TTC549 (cell line): ENCODE measurements at regions not wholly inside any gene's neighbourhood (a gene's known extent, or its start where the extent isn't known, plus 50 kb on each side); places are given as distances from the start of the nearest gene placed in this dataset.

Experiments
- FAIRE-seq: peaks from 2 replicates; lab custom pipeline; 2012; peaks lifted over from hg19 to GRCh38; lab: Jason Lieb, UNC

DNA sequence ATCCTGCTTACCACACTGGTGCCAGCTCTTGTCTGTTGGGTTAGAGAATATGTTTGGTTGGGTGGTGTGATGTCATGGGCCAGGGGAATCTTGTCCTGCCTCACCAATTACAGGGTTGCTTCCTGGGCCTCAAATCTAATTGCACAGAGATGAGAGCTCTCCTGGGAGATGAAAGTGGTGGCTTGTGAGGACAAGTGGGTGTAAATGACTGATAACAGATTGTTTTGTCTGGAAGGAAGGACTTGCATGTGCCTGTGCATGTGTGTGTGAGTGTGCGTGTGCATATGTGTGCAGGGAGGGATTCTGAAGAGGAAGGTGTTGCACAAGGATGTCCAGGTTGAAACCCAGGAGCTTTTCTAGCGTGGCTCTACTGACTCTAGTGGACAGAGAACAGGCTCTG lies 271.9 kb downstream of the LOXHD1 start:
- FAIRE-seq: no peak

DNA sequence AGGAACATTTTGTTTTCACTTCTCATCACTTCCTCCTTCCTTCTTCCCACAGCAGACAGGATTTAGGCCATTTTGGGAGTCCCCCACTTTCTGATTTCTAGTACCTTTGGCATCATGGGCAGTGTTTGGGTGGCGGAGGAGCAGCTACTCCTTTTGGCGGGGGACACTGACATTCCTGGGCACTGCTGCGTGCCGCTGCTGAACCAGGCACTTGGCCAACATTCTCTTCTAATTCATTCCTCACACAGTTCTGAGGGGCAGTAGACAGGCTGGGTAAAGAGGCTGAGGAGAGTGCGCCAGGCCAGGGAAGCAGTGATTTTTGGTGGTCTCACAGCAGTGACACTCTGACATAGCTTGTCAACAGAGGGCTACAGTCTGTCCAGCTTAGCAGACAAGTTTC lies 270.2 kb downstream of the LOXHD1 start:
- no peak for FAIRE-seq

DNA sequence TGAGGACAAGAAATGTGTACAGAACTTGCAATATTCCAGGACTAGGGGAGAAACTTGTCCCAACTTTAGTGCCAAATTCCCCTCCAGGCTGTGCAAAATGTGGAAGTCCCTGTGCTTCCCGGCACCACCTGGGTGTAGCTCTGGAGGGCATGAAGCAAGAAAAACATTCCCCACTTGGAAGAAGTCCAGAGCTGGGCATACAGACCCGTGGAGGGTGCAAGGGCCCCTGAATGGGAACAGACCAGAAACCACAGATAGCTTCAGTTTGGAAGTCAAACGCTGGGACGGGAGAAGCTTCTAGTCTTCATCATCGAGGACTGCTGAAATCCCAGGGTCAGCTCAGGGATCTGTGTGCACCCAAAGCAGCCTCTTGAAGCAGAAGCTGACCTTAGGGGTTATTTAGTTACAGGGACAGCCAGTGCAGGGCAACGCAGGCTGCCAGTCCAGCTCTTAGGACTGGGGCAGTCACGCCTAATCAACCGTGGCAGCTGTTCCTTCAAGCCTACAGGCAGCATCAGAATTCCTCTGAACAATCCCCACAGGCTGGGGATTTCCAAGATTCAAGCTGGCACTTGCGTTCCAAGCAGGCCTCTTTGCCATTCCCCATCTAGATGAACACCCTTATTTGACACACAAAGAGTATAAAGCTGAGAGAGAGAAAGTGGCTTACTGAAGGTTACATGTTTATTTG lies 269.4 kb downstream of the LOXHD1 start:
- FAIRE-seq: no peak

DNA sequence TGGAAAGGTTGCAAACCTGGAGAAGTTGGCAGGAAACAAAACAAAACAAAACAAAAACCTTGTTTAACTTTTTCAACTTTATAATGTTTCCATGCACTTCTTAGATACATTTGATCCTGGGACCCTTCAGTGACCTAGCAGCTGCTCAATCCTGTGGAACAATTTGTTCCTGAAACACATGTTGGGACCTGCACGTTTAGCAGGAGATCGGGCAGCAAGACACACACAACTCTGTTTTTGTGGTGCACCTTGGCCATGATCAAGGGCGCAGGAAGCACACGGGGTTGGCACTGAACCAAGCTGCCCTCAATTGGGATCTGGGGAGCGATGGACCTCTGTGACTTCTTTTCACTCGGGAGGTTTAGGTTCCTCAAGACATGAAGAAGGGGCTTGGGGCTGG lies 268.7 kb downstream of the LOXHD1 start:
- FAIRE-seq: no peak

DNA sequence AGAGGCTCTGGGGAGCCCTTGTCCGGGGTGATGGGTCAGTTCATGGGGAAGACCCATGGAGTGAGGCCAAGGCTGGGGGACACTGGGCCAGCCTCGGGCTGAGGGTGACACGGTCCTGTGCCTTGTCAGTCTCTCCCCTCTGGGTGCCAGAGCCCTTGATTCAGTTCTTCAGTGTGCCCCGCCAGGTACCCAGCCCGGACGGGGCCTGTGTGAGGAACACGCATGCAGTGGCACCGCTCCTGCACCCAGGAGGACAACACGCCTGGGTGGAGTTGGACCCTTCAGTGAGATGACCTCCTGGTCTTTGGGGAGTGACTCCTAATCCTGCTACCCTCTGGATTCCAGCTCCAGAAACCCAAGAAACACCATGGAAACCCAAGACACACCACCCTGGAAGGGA lies 264.4 kb downstream of the LOXHD1 start:
- FAIRE-seq: no peak

DNA sequence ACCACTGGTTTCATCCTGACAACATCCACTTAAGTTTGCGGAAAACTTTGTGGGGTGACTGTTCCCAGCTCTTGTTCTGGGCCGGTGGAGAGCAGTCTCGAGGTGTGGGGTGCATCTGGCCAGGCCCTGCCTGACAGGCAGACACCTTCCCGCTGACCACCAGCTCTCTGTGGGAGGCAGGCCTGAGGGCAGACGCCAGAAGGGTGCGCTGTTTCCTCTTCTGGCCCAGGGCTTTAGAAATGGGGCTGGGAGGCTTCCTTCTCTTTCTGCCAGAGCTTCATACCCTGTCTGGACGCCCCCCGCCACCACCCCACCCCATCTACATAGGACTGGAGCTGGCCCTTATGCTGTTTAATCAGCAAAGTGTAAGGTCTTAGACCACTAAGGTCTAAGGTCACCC lies 263.8 kb downstream of the LOXHD1 start:
- no peak for FAIRE-seq

DNA sequence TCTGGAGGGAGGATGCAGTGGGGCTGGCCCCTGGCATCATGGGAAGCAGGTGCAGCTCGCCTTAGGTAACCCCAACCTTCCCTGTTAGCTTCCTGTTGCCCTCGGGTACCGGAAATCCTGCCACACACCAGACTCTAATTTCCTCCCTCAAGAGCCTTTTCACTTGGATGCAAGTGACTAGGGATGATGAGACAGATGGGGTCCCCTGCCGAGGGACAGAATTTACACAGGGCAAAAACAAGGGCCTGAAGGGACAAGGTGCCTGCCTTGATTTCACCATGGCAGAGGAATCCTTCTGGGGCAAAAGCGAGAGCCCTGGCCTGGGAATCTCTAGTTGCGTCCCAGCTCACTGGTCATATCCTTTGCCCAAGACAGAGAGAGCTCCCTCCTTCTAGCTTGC lies 263.1 kb downstream of the LOXHD1 start:
- FAIRE-seq: no peak

DNA sequence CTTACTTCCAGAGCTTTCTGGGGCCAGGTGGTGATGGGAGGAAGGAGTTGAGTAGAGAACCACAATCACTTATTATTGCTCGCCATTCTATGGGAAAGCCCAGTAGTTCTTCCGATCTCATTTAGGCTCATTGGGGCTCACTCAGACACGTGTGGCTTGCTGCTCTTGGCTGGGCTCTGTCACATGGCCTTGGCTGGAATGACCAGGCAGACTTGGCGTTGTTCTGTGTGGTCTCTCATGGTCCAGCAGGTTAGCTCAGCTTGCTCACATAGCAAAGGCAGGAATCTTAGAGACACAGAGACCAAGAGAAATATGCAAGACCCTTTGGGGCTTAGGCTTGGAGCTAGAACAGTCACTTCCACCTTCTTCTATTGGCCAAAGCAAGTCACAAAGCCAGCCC lies 261.2 kb downstream of the LOXHD1 start:
- no peak for FAIRE-seq

DNA sequence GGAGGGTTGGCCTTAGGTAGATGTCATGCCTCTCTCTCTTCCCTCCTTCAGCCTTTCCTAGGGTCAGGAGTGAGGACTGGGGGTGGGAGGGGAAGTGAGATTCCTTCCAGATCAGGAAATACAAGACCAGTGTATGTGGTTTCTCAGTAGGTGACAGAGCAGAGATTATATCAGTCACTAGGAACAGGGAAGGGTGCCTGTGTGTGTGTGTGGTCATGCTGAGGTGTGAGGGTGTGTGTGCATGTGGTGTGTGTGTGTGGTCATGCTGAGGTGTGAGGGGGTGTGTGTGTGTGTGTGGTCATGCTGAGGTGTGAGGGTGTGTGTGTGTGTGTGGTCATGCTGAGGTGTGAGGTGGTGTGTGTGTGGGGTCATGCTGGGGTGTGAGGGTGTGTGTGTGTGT lies 259.8 kb downstream of the LOXHD1 start:
- no peak for FAIRE-seq

DNA sequence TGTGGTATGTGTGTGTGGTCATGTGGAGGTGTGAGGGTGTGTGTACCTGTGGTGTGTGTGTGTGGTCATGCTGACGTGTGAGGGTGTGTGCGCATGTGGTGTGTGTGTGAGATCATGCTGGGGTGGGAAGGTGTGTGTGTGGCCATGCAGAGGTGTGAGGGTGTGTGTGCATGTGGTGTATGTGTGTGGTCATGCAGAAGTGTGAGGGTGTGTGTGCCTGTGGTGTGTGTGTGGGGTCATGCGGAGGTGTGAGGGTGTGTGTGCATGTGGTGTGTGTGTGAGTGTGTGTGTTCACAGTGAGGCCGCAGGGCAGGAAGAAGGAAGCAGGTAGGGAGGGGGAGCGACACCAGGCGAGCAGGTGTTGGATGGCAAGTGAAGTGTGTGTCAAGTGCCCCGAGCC lies 259.0 kb downstream of the LOXHD1 start:
- FAIRE-seq: no peak

DNA sequence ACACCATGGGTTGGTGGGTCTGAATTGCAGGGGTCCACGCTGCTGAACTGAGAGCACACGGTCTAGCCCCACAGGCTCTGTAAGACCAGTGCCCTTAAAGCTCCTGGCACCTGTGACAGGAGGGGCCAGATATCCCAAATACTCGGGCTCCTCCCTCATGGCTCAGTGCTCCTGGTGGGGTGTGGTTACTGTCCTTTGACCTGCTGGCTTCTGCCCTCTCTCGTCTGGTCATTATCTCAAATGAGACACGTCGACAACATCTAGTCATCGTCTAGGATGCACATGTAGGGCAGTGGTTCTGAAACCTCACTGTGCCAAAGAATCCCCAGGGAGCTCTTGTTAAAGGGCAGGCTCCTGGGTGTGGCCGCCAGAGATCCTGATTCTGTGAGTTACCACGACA lies 258.4 kb downstream of the LOXHD1 start:
- FAIRE-seq: no peak

DNA sequence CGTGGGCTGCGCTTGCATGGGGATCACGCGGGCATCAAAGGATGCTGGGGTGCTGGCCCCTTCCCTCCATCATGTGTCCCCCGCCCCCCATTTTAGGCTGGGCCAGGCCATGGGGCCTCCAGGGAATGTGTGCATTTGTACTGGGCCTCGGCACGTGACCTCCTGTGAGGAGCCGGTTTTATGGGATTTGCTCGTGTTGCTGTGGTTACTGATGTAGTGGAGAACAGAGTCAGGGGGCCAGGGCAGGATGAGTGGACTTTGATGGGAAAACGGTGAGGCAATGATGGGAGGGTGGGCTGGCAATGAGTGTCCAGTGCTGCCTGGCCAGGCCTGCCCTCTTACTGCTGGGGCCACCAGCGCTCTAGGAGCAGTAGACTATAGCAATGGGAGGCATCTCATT lies 257.7 kb downstream of the LOXHD1 start:
- no peak for FAIRE-seq

DNA sequence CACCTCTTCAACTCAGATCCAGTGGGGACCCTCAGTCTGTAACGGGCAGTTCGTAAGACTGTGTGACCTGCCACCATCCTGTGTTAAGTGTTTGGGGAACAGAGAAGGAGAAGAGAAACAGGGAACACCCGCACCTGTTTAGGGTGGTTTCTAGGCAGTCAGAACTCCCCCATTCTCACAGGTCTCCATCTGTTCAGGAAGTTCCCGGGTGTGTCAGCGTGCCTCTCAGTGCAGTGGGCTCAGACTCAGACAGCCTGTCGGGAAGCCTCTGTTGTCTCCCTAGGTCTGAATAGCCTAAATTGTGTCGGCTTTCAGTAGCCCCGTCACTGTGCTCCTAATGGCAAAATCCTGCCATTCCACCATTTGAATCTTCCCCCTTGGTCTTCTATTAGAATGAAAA lies 256.6 kb downstream of the LOXHD1 start:
- no peak for FAIRE-seq

DNA sequence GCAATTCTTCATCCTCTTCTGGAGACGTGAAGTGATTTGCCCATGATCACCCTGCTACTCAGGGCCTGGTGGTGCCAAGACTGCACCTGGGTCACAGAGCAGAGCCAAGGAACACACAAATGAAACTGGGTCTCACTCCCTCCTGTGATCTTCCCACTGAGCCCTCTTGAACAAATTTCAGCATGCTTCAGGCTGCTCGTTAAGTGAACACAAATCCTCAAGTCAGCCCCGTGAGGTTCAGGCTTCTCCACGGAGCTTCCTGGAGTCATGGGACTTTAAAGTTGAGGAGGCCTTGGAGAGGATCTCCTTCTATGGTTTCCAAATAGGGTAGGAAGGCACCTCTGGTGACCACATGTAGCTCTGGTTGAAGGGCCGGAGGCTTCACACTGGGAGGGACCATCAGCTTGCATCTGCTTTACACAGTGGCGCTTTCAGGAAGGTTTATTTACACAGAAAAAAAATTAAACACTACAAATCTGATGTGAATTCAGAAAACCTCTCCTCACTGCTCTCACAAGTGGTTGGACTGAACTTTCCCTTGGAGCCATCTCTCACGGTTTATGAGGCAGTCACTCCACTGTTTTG lies 255.4 kb downstream of the LOXHD1 start:
- FAIRE-seq: no peak

DNA sequence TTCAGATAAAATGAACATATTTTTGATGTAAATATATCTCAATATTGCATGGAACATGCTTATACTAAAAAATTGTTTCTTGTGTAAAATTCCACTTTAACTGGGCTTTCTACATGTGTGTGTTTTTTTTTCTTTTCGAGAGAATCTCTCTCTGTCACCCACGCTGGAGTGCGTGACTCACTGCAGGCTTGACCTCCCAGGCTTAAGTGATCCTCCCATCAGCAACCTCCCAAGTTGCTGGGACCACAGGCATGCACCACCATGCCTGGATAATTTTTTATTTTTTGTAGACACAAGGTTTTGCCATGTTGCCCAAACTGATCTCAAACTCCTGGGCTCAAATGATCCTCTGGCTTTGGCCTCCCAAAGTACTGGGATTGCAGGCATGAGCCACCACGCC lies 254.6 kb downstream of the LOXHD1 start:
- no peak for FAIRE-seq

DNA sequence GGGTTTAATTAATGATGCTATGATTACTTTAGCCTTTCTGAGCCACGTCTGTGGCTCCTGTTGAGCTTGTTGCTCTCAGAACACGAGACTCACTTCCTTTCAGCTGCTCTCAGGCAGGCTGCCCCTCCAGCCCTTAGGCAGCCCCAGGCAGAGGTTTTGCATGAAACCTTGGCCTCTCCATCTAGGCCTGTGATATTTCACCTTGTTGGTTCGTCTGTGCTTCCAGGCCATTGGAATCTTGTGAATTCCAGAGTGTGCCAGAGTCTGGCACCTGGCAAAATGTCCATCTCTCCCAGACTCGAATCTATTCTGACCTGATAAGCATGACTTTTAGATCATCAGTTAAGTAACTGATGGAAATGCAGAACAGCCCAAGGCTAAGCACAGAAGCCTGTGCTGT lies 254.1 kb downstream of the LOXHD1 start:
- no peak for FAIRE-seq

DNA sequence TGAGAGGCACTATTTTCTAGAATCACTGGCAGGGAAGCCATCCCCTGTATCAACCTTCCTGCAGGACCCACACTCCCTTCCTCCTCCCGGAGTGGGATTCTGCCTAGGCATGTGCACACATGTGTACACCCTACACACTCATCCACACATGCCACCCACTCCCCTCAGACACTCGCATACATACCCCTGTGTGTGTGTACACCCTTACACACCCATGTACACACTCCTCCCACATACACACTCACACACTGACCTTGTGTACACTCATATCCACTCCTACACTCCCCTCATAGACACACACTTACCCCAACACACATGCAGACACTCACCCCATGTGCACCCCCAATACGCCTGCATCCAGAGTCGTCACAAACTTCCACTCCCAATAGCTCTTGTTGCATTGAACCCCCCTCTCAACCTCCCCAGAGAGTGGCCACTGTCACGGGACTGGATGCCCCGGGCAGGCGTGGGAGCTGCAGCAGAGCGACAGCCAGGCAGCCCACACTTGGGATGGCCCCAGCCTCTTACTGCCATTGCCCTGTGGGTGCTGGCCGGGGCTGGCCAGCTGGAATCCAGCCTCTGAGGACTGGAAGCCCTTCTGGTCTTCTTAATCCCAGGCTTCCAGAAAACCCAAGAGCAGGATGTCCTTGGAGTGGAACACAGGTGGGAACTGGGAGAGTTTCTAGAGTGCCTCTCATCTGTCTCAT lies 251.0 kb downstream of the LOXHD1 start:
- FAIRE-seq: no peak

DNA sequence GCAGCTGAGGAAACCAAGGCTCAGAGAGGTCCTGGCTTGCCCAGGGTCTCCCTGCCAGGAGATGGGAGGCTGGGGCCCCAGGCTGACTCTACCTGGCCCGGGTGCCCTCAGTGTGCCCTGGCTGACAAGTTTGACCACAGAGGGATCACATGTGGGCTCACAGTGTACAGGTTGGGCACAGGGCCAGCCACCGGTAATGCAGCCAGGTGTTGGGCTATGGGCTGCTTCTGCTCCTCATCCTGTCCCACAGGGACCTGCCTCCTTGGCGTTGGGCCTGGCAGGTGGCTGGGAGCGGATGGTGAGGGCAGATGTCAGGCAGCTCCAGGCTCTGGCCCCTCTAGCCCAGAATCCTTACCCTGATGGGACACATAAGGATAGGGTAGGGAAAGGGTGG lies 250.5 kb downstream of the LOXHD1 start:
- no peak for FAIRE-seq

DNA sequence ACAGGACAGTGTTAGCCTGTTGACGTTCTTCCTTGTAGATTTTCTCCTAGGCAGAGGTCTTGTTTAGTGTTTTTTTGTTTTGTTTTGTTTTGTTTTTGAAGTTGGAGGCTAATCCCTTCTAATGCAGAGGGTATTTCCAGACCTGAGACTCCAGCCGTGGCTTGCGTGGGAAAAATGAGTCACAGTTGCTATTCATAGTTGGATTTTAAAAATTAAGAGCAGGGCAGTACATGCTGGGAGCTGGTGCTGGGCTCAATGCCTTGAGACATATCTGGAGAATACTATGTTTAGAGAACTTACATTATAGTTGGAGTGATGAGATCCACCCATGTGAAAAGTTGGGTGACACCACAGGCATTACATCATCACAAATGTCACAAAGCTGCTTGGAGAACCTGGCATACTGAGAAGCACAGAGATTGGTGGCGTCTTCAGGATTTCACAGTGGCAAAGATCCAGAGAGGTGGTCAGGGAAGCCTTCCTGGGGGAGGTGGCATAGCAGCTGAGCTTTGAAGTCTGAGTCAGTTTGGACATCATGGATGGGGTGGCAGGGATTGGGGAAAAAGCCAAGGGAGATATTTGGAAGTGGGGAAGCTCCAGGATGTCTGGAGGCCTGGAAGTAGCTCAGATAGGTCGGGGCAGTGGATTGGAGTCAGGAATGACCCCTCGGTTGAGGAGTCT lies 249.4 kb downstream of the LOXHD1 start:
- no peak for FAIRE-seq

DNA sequence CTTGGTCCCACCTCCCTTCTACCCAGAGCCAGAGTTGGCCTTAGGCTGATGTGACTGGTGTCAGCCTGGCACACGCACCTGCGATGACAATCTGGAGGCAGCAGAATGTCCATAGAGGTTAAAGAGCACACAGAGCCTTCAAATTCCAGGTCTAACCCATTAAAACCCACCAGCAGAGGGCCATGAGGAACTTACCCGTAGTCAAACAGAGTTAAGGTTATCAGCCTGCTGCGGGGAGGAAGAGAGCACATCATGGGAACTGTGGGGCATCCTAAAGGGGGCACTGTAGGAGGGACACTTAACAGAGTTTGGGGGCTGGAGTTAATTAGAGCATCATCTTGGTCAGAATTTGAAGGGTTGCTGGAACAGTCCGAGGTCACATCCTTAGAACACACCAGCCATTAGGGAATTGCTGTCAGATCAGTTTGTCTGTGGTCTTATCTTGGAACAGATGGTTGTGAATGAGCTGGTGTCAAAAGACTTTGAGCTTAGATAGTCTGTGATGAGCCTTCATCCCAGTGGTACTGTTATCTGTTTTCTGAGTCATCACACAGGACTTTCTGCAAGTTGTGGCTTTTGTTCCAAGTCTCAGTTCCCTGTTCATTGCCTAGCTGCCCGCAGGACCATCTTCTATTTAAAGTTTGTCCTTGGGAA lies 248.6 kb downstream of the LOXHD1 start:
- FAIRE-seq: no peak

DNA sequence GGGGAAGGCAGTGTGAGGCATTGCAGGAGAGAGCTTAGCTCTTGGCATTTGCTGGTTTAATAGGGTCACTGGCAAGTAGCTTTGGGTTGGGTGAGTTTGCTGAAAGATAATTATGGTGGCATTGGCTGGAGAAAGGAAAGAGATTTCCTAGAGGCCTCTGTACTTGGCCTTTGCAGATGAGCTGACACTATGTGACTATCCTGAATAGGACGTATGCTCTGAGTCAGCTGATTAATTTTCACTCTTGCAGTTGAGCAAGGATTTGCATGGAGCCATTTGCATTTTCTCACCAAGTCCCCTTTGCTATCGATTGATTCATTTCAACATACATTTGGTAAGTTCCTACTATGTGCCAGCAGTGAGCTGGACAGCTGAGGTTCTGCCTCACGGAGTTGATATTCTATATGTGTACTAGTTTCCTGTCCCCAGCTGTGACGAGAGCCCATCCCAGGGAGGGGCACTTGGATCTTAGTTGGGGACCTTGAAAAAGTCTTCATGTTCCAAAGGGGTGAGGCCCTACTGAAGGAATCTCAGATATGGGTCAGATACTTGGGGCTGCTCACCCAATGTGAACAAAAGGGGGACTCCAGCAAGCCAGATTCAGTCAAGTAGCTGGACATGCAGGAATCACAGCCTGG lies 245.7 kb downstream of the LOXHD1 start:
- no peak for FAIRE-seq
